ENCODE measurements at regions not wholly inside any gene's neighbourhood (a gene's known extent, or its start where the extent isn't known, plus 50 kb on each side); places are given as distances from the start of the nearest gene placed in this dataset.

- no peak for DNase-seq (ENCODE audit: low read depth)
These were observed 436.8 kb downstream of the BCL11B start for GRCh38 chr14:98835051-98835824.

DNA sequence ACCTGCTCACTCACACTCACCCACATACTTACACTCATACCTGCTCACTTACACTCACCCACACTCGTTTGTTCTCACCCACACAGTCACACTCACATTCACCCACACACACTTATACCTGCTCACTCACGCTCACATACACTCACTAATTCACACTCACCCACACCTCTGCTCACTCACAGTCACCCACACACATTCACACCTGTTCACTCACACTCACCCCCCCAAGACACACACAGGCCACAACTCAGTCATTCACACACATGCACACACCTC lies 436.2 kb downstream of the BCL11B start:
- no peak for DNase-seq (ENCODE audit: low read depth)

- DNase-seq (ENCODE audit: low read depth): no peak
These were observed 431.9 kb downstream of the BCL11B start for GRCh38 chr14:98840091-98840490.

DNA sequence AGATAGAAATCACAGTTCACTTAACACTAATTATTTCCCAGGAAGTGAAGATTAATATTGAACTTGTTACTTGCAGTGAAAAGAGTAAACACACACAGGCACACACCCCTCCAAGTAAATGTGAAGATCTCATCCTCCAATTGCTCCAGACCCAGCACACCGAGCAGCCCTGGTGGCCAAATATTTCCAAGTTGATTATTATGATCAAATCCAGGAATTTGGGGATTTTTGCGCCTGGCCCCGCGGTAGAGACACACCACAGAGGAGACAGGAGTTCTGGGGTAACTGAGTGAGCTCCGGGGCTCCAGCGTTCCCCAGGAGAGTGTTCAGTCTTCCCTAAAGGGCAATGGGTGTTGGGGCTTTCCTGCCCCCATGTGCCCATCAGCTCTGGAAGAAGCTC lies 431.5 kb downstream of the BCL11B start:
- no peak for DNase-seq (ENCODE audit: low read depth)

- DNase-seq (ENCODE audit: low read depth): no peak
These were observed 427.5 kb downstream of the BCL11B start for GRCh38 chr14:98844456-98844855.

DNA sequence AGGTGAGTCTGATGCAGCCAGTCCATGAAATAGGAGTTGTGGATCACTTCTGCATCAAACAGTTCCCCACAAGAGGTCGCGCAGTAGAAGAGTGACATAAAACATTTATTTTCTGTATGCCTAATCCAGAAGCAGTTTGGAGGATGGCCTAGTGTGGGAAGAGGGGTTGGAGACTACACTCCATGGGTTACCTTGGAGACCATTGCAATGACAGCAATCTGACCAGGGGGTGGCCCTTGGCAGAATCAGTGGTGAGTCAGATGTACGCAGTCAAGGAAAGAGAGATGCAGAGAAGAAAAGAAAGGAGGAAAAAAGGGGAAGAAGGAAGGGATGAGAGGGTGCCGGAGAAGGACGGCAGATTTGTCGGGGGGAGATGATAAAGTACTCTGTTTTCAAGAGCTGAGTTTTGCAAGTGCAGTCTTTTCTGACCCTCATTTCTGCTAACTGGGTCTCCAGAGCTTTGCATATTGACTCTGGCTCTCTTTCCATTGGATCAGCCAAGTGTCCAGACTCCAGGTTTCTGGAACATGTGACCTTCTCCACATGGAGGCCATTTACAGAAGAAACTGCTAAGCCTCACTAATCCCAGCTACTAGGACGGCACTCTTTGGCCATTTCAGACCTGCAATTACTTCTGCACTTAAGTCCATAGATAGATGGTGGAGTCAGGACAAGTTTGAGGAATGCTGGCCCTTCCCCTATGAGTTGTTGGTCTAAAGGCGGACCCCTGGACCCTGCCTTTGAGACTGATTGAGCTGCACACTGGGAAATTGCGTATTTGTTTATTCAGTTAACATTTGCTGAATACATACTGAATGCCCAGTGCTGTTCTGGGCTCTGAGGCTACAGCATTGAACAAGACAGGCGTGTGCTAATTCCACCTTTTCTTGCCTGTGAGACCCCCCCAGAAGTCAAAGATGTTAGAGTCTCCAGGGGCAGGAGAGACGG lies 424.2 kb downstream of the BCL11B start:
- DNase-seq (ENCODE audit: low read depth): no peak

- no peak for DNase-seq (ENCODE audit: low read depth)
These were observed 418.8 kb downstream of the BCL11B start for GRCh38 chr14:98853063-98853729.

GRCh38 chr14:98855926-98856715 lies 415.9 kb downstream of the BCL11B start:
- no peak for DNase-seq (ENCODE audit: low read depth)

DNA sequence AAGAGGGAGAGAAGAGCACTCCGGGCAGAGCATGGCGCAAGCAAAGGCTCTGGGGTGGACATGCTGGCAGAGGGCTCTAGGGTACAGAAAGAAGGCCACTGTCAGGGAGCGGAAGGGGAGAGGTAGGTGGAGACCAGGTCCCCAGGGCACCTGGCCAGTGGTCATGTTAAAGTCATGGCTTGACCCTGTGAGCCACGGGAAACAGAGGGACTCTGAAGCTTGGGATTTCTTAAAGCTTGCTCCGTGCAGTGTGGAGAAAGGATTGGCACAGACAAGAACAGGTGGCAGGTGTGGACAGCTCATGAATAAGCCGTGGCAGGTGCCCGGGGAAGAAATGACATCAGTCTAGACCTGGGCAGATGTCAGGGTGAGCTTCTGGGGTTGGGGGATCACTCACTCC lies 413.8 kb downstream of the BCL11B start:
- no peak for DNase-seq (ENCODE audit: low read depth)

DNA sequence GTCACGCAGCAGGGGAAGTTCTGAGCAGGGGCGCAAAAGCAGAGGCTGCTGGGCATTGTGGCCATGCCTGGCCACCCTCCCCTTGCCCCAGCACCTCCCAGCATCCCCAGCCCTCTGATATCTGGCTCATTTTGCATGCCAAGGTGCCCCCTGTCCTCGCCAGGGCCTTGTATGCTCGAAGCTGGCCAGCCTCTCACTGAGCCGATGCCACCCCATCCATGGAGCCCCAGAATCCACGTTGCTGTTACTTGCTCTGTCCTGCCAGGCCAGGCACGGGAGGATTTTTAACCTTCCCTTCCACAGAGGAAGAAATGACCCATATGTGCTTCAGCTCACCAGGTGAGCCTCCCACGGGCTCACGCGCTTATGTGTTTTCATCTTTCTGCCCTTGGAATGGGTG lies 413.4 kb downstream of the BCL11B start:
- DNase-seq (ENCODE audit: low read depth): no peak

- no peak for DNase-seq (ENCODE audit: low read depth)
These were observed 412.7 kb downstream of the BCL11B start for GRCh38 chr14:98859301-98859700.

DNA sequence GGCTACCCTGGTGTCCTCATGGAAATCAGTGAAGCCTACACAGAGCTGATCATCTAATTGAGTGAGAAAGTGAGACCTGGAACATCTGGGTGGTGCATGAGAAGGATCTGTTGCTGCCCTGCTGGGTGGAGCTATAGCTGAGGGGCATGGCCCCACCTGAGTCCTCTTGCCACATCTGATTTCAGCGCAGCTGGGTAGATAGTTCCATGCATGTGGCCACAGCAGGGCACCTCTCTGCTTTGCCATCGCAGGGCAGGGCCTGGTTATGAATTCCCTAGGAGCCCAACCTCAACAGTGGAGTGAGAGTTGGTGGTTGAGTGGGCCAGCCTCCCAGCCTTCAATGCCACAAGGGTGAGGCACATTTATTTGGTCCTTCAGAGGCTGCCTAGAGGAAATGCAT lies 407.8 kb downstream of the BCL11B start:
- DNase-seq (ENCODE audit: low read depth): no peak

DNA sequence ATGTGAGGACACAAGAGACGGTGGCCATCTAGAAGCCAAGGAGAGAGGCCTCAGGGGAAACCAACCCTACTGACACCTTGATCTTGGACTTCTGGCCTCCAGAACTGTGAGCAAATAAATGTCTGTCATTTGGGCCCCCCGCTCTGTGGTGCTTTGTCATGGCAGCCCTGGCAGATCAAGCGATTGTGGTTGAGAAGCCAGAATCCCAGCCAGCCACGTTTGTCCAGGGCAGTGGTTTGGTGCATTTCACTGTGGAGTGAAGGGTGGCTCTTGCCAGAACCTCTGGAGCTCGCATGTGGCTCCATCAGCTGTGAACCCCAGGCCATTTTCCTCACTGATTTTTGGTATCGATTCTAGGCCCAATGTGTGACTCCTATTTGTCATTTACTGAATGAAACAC lies 404.9 kb downstream of the BCL11B start:
- no peak for DNase-seq (ENCODE audit: low read depth)

DNA sequence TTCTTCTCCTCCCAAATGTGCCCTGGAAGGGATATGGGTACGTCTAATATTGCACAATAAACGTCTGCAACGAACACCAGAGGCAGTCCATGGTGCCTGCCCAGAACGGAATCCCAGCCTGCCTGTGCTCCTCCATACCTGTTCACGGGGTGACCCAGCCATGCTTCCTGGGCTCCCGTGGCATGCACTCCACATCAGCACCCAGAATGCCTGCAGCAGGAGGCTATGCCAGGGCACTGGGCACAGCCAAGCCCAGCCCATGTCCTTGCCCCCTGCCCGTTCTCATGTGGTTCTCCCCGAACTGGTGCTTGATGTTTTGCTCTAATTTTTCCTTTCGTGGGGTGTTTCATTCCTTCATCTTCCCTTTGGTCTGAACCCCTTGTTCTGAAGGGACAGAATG lies 404.3 kb downstream of the BCL11B start:
- no peak for DNase-seq (ENCODE audit: low read depth)

DNA sequence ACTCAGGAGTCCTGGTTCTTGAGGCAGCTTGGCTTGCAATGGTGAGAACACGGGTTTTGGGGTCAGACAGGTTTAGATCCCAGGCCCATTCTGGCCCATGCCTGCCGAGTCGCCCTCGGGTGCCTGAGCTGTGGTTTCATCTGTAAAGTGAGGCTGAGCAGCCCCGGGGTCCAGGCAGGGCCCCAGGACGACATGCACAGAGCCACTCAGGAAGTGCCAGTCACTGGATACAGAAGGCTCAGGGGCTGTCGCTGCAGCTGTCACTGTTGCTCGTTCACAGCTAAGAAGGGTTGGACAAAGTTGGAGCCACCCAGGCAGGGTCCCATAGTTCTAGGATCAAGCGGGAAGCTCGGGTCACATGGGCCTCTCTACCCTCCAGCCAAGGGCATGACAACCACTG lies 403.1 kb downstream of the BCL11B start:
- DNase-seq (ENCODE audit: low read depth): no peak

DNA sequence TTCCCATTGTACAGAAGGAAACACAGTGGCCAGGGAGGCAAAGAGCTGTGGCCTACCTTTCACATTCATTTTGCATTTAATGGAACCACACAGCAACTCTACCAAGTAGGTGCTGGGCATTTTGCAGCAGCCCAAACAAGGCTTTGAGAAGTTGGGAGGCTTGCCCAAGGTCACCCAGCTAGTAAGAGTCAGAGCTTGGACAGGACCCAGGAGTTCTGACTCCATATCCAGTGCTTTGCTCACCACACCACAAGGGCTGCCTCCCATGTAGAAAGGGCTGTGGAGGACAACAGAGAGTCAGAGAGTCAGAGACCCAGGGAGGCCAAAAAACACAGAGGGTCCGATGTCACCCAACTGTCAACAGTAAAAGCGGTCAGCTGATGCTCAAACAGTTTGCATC lies 400.2 kb downstream of the BCL11B start:
- no peak for DNase-seq (ENCODE audit: low read depth)

GRCh38 chr14:98877065-98877464 lies 394.9 kb downstream of the BCL11B start:
- no peak for DNase-seq (ENCODE audit: low read depth)

GRCh38 chr14:98878282-98878681 lies 393.7 kb downstream of the BCL11B start:
- DNase-seq (ENCODE audit: low read depth): no peak

- DNase-seq (ENCODE audit: low read depth): no peak
These were observed 385.0 kb downstream of the BCL11B start for GRCh38 chr14:98886982-98887381.

- no peak for DNase-seq (ENCODE audit: low read depth)
These were observed 383.7 kb downstream of the BCL11B start for GRCh38 chr14:98888281-98888680.

DNA sequence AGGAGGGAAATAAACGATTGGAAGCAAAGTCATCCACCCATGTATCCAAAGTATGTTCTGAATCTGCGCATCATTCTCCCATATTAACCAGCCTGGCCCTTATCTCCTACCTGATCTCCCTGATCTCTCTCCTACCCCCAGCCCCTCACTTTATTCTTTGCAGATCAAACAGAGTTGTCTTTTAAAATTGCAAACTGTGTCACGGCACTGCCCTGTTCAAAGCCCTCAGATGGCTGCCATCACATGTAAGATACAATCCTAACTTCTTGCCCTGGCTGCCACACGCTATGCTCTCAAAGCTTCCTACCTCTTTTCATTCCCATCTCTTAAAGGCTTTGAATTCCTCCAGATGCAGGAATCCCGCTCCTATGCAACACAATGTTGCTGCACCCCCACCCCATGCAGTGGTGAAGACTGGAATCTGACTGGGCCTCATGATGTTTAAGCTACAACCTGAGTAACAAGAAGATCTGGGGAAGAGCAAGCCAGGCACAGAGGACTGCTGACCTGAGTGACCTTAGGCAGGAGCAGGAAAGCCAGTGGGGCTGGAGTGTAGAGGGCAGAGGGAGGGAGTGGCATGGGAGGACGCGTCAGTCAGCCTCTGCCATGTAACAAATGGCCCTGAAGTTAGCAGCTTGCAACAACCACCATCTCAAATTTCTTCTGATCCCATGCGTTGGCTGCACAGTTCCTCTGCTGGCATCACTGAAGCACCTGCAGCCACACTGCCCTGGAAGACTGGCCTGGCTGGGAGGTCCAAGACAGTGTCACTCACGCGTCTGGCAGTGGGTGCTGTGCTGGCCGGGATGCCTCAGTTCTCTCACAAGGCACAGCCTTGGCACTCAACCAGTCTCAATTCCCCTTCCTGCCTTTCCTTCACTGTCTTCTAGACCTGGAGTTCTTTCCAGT lies 382.8 kb downstream of the BCL11B start:
- DNase-seq (ENCODE audit: low read depth): no peak

All from HS-5 (cell line).